Renal cortical epithelial cell (primary cell): ENCODE measurements at regions not wholly inside any gene's neighbourhood (a gene's known extent, or its start where the extent isn't known, plus 50 kb on each side); places are given as distances from the start of the nearest gene placed in this dataset.

Experiments
- DNase-seq: peaks from one replicate; pipeline ENCODE4 v3.0.0-alpha.2; 2011; ENCODE audit warnings: low read depth

GRCh38 chr11:64501500-64502427 lies 54.0 kb upstream of the SLC22A11 start:
- DNase-seq, result no peak

DNA sequence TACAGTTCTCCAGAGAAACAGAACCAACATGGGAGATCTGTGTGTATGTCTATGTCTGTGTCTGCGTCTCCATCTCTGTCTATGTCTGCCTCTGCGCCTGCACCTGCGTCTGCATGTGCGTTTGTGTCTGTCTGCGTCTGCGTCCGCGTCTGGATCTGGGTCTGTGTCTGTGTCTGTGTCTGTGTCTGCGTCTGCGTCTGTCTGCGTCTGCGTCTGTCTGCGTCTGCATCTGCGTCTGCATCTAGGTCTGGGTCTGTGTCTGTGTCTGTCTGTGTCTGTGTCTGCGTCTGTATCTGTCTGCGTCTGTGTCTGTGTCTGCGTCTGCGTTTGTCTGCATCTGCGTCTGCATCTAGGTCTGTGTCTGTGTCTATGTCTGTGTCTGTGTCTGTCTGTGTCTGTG lies 53.1 kb upstream of the SLC22A11 start:
- DNase-seq, result no peak

GRCh38 chr11:64503186-64503753 lies 52.5 kb upstream of the SLC22A11 start:
- DNase-seq, result no peak

DNA sequence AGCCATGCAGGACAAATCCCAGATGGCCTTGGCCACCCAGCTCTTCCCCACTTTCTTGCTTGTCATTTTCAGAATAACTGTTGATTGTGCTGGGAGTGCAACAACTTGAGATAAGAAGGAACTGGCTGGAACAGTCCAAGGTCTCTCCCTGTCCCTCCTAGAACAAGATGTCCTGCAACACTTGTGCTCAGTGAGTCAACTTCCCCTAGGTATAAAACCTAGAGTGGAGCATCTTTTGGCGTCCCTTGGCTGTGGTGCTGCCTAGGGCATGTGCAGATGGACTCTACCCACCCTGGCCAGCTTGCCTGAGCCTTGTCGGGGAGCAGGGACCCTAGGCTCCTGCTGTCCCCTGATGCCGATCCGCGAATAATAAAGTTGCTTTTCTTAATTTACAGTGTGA lies 50.7 kb upstream of the SLC22A11 start:
- DNase-seq, result no peak
